OCI-LY3 (cell line): ENCODE measurements at regions not wholly inside any gene's neighbourhood (a gene's known extent, or its start where the extent isn't known, plus 50 kb on each side); places are given as distances from the start of the nearest gene placed in this dataset.
"Not testable (repeated sequence)": the region's sequence is repeated elsewhere in the genome, so short reads cannot be mapped to it uniquely, and the experiment has no call there.

Source experiments
- EZH2phosphoT487 ChIP-seq: fragments of 200-600 bp; shearing (Covaris generic); IDR thresholded peaks from 2 replicates; pipeline ENCODE4 v1.6.1; 2018; ENCODE audit warnings: antibody characterized with exemption, mixed run types, low read depth
- TF ChIP-seq, protein P1 (sequence below): fragments of 200-600, 300-600 bp; sonication (generic); IDR thresholded peaks from 2 replicates; pipeline ENCODE4 v1.5.1; 2014; ENCODE audit warnings: antibody characterized with exemption, low read length, low read depth

DNA sequence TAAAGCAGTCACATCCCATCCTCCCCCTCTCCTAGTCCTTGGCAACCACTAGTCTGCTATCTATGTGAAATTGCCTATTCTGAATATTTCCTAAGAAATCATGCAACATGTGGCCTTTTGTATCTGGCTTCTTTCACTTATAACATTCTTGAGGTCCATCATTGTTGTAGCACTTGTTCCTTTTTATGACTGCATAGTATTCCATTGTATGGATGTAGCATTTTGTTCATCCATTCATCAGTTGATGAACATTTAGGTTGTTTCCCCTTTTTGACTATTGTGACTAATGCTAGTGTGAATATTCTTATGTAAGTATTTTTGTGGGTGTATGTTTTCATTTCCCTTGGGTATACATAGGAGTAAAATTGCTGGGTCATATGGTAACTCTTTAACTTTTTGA lies 2924.2 kb upstream of the OR11H1 start:
- TF ChIP-seq, protein P1, sequence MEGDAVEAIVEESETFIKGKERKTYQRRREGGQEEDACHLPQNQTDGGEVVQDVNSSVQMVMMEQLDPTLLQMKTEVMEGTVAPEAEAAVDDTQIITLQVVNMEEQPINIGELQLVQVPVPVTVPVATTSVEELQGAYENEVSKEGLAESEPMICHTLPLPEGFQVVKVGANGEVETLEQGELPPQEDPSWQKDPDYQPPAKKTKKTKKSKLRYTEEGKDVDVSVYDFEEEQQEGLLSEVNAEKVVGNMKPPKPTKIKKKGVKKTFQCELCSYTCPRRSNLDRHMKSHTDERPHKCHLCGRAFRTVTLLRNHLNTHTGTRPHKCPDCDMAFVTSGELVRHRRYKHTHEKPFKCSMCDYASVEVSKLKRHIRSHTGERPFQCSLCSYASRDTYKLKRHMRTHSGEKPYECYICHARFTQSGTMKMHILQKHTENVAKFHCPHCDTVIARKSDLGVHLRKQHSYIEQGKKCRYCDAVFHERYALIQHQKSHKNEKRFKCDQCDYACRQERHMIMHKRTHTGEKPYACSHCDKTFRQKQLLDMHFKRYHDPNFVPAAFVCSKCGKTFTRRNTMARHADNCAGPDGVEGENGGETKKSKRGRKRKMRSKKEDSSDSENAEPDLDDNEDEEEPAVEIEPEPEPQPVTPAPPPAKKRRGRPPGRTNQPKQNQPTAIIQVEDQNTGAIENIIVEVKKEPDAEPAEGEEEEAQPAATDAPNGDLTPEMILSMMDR: not testable (repeated sequence)
- TF ChIP-seq EZH2phosphoT487: not testable (repeated sequence)
